GM18867 (cell line): ENCODE measurements at regions not wholly inside any gene's neighbourhood (a gene's known extent, or its start where the extent isn't known, plus 50 kb on each side); places are given as distances from the start of the nearest gene placed in this dataset.
A peak's percentile ranks its signal among the peaks of the same experiment; 100 is the strongest.

ENCODE experiments used
- ATAC-seq: cut with Tn5 transposase; IDR thresholded peaks from one replicate; pipeline ENCODE4 v1.9.1; 2021; ENCODE audit warnings: mild to moderate bottlenecking, moderate library complexity; ENCODE audit not compliant: unreplicated experiment

GRCh38 chr10:60669501-60669900 lies 108.8 kb upstream of the CDK1 start:
- ATAC-seq, result no peak

GRCh38 chr10:60666221-60666620 lies 112.1 kb upstream of the CDK1 start:
- no peak for ATAC-seq

GRCh38 chr10:60664859-60665258 lies 113.4 kb upstream of the CDK1 start:
- ATAC-seq, result no peak

- no peak for ATAC-seq
Observed at GRCh38 chr10:60663850-60664249, 114.4 kb upstream of the CDK1 start.

- ATAC-seq, result no peak
Observed at GRCh38 chr10:60662917-60663614, 115.2 kb upstream of the CDK1 start.

GRCh38 chr10:60661637-60662036 lies 116.6 kb upstream of the CDK1 start:
- no peak for ATAC-seq

- no peak for ATAC-seq
Observed at GRCh38 chr10:60660625-60661024, 117.7 kb upstream of the CDK1 start.

- no peak for ATAC-seq
Observed at GRCh38 chr10:60654813-60655464, 123.3 kb upstream of the CDK1 start.

- peak; percentile 93 for ATAC-seq
Observed at GRCh38 chr10:60652628-60653027, 125.7 kb upstream of the CDK1 start.

- ATAC-seq, result no peak
Observed at GRCh38 chr10:60650378-60650800, 127.9 kb upstream of the CDK1 start.

- ATAC-seq, result no peak
Observed at GRCh38 chr10:60649485-60650377, 128.5 kb upstream of the CDK1 start.

GRCh38 chr10:60648761-60649160 lies 129.5 kb upstream of the CDK1 start:
- no peak for ATAC-seq

GRCh38 chr10:60646966-60647796 lies 131.1 kb upstream of the CDK1 start:
- ATAC-seq, result peak; percentile 68

- no peak for ATAC-seq
Observed at GRCh38 chr10:60645980-60646379, 132.3 kb upstream of the CDK1 start.

- no peak for ATAC-seq
Observed at GRCh38 chr10:60644436-60645130, 133.7 kb upstream of the CDK1 start.

- no peak for ATAC-seq
Observed at GRCh38 chr10:60643874-60644273, 134.4 kb upstream of the CDK1 start.

GRCh38 chr10:60629332-60629731 lies 148.9 kb upstream of the CDK1 start:
- ATAC-seq, result no peak

- no peak for ATAC-seq
Observed at GRCh38 chr10:60627778-60628748, 150.2 kb upstream of the CDK1 start.

- ATAC-seq, result no peak
Observed at GRCh38 chr10:60626037-60626436, 152.2 kb upstream of the CDK1 start.
